ENCODE measurements at regions not wholly inside any gene's neighbourhood (a gene's known extent, or its start where the extent isn't known, plus 50 kb on each side); places are given as distances from the start of the nearest gene placed in this dataset.

DNA sequence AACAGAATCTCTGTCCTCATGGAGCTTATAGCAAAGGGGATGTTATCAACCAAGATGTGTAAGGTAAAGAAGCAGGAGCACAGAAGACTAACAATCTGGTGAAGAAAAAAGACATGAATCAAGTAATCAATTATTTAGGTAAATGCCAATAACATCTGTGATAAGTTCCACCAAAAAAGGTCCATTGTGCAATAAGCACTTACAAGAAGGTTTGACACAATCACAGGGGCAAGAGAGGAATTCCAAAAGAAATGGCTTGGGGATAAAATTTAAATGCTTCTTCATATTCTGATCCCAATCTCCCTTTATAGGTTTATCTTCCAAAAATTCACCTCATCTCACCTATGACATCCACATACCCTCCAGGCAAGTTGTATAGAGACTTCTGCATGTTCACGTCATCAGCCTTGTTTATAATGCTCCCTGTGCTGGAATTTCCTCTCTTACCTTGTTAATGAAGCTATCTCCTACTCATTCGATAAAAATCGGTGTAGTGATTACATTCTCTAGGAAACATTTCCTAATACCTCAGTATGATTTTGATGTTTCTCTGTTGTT, 53.6 kb upstream of the DPT start:
- no peak for DNase-seq (ENCODE audit: low spot score)

GRCh38 chr1:168783458-168784210, 54.6 kb upstream of the DPT start:
- DNase-seq (ENCODE audit: low spot score) = no peak

DNA sequence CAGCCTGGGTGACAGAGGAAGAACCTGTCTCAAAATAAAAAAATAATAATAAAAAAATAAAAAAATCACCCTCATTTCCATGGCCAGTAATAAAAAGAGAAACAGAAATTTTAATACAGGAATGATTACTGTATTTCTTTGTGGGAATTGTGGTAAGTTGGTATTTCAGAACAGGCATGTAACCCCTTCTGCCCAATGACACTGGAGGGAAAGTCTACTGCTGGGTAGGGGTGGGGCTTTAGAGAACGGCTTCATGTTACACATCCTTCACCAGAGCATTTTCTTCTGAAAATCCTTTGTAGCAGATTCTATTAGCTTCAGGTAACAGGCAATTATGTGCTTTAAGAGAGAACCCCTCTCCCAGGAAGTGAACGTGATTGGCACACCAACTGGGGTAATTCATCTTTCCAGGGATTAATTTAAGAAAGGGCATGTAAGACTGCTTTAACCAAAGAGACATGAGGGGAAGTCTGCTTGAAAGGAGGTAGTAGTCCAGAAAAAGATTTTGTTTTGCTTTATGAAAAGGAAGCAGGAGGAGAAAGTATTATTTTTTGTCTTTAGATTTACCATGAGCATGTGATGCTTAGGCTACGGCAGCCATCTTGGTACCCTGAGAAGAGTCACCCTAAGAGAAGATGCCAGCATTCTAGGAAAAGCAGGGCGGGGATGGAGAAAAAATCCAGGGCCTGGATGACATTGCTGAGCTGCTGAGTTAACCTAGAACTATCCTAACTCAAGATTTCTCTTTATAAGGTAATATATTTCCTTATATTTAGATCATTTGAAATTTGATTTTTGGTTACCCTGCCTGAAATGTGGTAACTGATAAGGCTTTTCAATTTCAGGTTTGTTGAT, 57.7 kb upstream of the DPT start:
- DNase-seq (ENCODE audit: low spot score) = no peak

DNA sequence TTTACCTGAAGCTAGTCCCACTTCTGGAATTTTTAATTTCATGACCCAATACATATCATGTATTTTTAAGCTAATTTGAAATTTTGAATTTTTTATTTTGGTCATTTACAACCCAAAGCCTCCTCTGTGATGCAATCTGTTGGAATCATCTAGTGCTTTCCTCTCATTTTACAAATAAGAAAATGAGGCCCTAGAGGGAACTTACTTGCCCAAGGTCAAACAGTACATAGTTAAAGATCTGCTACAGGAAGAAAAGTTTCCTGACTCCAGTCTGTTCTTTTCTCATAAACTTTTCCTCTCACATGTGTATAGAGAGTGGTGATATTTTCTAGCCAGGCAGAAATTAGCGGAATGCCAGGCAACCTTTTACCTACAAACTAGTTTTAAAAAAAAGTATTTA, 59.3 kb upstream of the DPT start:
- no peak for DNase-seq (ENCODE audit: low spot score)

DNA sequence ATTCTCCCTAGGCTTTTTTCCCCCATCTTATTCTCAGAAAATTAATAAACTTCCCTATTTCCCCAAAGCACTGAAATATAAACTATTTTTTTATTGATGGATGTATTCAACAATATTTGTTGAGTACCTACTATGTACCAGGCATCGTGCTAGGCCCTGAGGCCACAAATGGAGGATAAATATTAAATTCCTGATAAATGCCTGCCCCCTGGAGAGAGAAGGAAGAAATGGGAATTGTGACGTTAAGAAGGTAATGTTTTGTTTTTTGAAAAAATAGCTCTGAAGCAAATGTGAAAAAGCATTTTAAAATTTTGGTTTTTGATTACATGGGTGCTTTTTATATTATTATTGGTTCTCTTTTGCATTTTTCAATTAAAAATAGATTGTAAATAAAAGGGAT, 60.5 kb upstream of the DPT start:
- DNase-seq (ENCODE audit: low spot score) = no peak

GRCh38 chr1:168792142-168792541, 63.1 kb upstream of the DPT start:
- DNase-seq (ENCODE audit: low spot score) = no peak

DNA sequence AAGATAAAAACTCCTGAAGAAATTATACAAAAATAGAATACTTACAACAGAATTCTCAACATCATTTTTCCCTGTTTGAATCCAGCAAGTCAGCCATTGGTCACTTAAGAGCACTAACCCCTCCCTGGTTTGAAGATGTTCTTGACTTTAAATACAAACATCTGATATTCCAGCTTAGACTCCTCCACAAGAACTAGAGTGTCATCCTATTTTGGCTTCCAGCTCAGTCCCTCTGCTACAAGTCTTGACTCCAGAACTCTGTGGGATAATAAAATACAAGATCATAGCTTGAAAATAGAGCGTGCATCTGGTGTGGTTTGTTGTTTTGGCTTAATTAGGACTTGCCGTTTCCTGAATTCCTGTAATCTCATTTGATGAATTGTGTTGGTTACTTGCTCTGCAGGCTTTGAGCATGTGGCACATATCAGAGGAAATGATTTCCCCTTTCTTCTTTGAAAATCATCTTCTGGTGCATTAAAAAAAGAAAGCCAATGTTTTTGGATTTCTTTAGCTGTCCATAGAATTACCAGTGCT, 63.7 kb upstream of the DPT start:
- no peak for DNase-seq (ENCODE audit: low spot score)

GRCh38 chr1:168794057-168794456, 65.1 kb upstream of the DPT start:
- no peak for DNase-seq (ENCODE audit: low spot score)

DNA sequence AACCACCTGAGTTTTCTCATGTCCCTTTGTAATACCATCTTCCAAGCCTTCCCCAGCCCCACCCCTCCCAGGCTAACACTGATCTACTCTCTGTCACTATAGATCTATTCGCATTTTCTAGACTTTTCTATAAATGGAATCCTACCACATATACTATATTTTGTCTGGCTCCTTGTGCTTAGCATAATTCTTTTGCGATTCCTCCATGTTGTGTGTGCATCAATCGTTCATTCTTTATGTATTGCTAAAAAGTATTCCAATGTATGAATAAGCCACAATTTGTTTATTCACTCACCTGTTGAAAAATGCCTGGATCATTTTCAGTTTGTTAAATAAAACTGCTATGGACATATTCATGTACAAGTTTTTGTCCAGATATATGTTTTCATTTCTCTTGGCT, 66.7 kb upstream of the DPT start:
- no peak for DNase-seq (ENCODE audit: low spot score)

DNA sequence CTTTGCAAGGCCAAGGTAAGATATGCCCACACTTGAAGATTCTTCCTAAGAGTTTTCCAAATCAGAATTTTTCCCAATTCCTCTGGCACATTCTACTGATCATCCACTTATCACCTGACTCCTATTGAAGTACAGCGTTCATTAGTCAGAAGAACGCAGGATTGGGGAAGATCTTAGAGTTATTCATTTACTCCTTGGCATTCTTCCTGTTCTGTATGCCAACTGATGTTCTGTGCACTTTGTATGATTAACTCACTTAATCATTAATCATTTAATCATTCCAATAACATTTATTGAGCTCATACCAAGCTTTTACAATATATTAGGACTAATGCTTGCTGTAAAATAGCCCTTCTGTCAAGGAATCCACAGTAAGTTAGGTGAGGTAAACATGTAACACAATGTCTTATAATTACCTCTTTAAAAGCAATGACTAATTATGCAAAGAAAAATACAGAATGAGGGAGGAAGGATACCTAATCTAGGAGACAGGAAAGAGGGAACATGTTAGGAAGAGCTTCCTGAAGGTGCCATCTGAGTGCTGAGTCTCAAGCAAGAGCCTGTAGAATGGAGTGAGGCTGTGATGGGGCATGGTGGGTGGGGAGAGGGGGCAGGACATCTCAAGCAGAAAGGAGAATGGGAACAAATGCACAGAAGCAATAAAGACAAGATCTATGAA, 71.1 kb upstream of the DPT start:
- DNase-seq (ENCODE audit: low spot score) = peak; percentile 93

DNA sequence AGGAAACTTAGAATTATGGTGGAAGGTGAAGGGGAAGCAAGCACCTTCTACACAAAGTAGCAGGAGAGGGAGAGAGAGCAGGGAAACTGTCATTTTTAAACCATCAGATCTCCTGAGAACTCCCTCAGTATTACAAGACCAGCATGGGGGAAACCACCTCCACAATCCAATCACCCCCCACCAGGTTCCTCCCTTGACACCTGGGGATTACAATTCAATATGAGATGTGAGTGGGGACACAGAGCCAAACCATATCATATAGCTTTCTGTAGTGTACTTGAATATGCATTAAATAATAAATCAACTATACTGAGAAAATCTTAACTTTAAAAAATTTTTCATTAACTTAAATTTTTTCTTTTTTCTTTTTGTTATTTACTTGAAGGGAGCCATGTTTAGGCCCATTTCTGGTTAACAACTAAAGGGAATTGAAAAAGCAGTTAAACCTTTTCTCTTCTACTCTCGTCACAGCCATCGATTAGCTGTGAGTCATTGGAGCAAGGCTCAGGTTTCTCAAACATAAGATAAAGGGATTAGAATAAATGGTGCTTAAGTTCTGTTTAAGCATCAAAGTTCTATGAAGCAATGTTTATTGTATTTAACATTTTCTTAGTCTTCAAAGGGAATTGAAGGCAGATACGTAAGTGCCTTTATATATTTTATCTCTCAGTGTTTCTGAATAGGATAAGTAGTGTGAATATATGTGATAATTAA, 72.2 kb upstream of the DPT start:
- DNase-seq (ENCODE audit: low spot score) = peak; percentile 17

DNA sequence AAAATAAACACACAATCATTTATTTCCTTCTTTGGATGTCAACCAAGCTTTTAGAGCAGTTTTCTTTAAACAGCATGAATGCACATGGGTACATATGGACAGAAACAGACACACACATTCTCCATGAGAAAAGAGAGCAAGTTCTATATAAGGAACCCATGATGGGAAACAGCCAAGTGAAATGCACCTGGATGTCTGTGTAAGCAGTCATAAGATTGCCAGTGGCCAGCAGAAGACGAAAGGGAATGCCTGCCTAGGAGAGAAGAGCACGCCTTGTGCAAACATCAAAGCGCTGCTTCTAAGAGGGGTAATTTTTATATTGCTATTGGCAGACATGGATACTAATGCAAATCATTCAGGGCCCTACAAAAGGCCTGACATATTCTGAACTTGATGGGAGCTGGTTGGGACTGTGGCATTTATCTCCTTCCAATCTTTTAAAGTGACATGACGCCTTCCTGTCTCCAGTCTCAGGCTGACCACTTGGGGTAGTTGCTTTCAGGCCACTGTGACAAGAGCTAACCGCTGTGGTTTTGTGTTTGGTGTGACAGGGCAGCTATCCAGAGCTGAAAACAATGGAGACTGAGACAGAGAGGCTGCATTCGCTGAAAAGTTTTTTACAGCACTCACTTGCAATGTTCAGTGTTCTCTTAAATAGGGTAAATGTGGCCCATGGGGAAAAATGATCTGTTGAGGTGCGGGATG, 75.0 kb upstream of the DPT start:
- no peak for DNase-seq (ENCODE audit: low spot score)

DNA sequence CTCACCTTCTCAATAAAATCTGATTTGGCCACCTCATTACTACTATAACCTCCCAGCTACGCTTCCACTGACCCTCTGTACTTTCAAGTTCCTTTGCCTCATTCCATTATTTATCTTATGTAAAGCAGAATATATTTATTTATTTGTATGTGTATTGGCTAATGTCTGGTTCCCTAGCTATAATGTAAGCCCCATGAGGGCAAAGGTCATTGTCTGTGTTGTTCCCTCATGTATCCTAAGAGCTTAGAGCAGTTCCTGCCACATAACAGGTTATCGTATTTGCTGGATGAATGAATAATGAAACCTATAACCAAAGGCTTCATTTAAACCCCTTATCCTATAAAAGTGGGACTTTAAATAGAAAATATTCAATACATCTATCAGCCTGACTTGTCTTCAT, 77.9 kb upstream of the DPT start:
- no peak for DNase-seq (ENCODE audit: low spot score)

DNA sequence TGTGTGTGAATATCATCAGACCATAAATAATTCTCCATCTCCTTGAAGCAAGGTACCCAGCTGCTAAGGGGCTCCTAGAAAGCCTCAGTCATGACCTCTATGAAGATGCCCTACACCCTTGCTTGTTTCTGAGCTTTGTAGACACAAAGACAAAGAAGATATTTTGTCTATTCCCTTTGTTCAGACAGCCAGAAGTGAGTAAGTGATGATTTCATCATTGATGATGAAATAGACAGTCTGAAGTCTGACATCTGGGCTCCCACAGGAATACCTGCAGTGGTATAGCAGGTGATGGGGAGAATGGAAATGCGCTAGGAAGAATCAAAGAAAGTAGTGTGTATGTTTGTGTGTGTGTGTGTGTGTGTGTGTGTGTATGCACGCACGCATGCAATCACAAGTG, 82.2 kb upstream of the DPT start:
- DNase-seq (ENCODE audit: low spot score) = peak; percentile 41

DNA sequence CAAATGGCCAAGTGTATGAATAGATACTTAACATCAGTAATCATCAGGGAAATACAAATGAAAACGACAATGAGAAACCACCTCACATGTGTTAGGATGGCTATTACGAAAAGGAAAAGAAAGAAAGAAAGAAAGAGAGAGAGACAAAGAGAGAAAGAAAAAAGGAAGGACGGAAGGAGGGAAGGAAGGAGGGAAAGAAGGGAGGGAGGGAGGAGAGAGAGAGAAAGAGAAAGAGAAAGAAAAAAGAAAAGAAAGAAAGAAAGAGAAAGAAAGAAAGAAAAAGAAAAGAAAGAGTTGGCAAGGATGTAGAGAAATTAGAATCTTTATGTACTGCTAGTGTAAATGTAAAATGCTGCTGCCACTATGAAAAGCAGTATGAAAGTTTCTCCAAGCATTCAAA, 90.7 kb upstream of the DPT start:
- DNase-seq (ENCODE audit: low spot score) = no peak

DNA sequence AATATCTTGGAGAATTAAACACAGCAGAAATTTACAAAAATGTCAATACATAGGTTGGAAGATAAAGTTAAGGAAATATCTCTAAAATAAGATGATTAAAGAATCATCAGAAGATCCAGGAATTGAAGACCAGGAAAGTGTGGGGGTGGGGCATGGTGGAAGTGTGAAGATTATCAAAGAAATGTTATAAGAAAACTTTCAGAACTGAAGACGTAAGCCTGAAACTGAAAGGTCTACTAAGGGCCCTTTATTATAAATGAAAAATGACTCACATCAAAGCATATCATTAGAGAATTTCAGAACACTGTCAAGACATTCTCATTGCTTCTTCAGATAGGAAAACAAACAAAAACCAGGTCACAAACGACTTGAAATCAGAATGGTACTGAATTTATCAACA, 92.4 kb upstream of the DPT start:
- no peak for DNase-seq (ENCODE audit: low spot score)

- no peak for DNase-seq (ENCODE audit: low spot score)
Observed at GRCh38 chr1:168822911-168823310, 93.9 kb upstream of the DPT start.

DNA sequence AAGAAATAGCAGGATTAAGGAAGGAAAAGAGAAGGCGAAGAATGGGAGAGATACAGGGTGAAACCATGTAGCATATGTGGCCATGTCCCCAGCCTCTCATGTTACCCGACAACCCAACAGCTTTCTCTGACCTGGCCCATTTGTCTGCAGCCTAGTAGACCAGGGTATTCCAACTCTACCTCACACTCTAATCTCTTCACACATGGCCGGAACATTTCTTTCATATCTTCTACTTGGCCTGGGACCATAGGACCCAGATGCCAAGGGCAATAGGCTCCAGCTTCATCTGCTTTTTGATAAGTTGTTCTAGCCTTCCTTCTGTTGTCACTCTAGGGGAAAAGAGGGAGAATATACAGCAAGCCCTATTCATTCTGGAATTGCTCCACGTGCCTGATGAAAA, 95.0 kb upstream of the DPT start:
- no peak for DNase-seq (ENCODE audit: low spot score)

GRCh38 chr1:168824418-168825065, 95.5 kb upstream of the DPT start:
- DNase-seq (ENCODE audit: low spot score) = no peak

DNA sequence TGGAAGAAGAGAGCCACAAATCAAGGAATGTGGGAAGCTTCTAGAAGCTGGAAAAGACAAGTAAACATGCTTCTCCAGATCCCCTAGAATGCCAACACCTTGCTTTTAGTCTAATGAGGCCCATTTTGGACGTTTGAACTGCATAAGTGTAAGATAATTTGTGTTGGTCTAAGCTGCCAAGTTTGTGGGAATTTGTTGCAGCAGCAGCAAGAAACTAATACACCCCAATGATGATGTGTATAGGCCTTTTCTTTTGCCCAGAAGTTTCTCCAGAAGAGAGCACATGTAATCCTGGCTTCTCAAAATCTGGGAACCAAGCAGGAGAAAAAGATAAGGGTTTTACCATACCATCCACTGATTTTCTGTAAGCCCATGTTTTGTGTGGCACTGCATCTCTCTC, 96.1 kb upstream of the DPT start:
- no peak for DNase-seq (ENCODE audit: low spot score)

DNA sequence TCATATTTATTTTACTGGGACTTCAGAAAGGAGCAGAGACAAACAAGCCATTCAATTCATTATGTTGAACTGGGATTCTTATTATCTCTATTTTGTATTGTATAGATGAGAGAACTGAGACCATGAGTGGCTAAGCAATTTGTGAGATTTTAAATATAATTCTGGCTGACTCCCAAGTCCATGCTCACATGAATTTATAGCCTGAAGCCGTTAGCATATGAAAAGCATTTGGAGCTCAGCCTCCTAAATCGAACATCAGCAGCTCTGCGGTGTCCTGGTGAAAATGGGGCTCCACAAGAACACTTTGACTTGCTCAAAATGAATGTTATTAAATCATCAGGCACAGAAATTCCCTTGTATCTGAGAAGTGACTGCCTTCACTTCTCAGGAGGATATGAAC, 96.8 kb upstream of the DPT start:
- DNase-seq (ENCODE audit: low spot score) = no peak
